H1 (cell line): ENCODE measurements at regions not wholly inside any gene's neighbourhood (a gene's known extent, or its start where the extent isn't known, plus 50 kb on each side); places are given as distances from the start of the nearest gene placed in this dataset.

Source experiments
- NANOG ChIP-seq: IDR thresholded peaks from 2 replicates; pipeline ENCODE4 v1.6.1; 2011; ENCODE audit warnings: low read length, low read depth, mild to moderate bottlenecking, inconsistent platforms; ENCODE audit not compliant: insufficient read depth, poor library complexity, severe bottlenecking
- POLR2A ChIP-seq, 2 experiments: IDR thresholded peaks; 1 replicate in 1 of 2; 2 replicates in 1 of 2; pipeline ENCODE4 v1.6.1; 2011; ENCODE audit warnings: low read depth in 2 of 2, low read length in 2 of 2, mild to moderate bottlenecking in 2 of 2; ENCODE audit errors: control extremely low read depth in 1 of 2
- YY1 ChIP-seq: IDR thresholded peaks from 2 replicates; pipeline ENCODE4 v1.6.1; 2011; ENCODE audit warnings: low read depth, mild to moderate bottlenecking, low read length
- TF ChIP-seq, protein P1 (sequence below): fragments of 300-600 bp; sonication (generic); IDR thresholded peaks from 2 replicates; pipeline ENCODE4 v1.7.1; 2012; ENCODE audit warnings: low read length, moderate library complexity, mild to moderate bottlenecking, inconsistent platforms; ENCODE audit not compliant: insufficient replicate concordance
- TF ChIP-seq, protein P2 (sequence below), 3 experiments: IDR thresholded peaks; 1 replicate in 2 of 3; 2 replicates in 1 of 3; pipeline versions ENCODE4 v1.5.1 to v1.6.1; 2011; ENCODE audit warnings: low read length in 3 of 3, mild to moderate bottlenecking in 3 of 3, inconsistent platforms in 2 of 3, low read depth in 1 of 3, moderate library complexity in 1 of 3; ENCODE audit not compliant: insufficient read depth in 1 of 3; ENCODE audit errors: control extremely low read depth in 1 of 3
- TF ChIP-seq, protein P3 (sequence below): IDR thresholded peaks from 2 replicates; pipeline ENCODE4 v1.6.1; 2012; ENCODE audit warnings: low read length, inconsistent platforms
- TF ChIP-seq, protein P4 (sequence below): IDR thresholded peaks from 2 replicates; pipeline ENCODE4 v1.6.1; 2012; ENCODE audit warnings: inconsistent platforms

DNA sequence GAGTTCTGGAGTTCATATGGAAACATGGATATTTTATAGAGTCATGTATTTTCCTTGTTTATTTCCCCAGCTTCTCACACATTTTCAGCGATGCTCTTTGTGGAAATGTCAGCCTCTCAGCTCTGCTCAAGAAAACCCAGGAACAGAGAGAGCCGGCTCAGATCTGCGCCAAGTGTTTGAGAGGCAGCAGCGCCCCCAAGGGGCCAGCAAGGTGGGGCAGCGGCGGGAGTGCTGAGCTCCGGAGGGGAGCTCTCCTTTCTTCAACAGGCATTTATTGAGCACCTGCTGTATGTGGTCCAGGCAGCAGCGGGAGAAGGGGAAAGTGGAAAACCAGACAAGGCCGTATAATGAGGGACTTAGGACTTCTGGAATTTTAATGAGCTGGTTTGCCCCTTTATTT lies 421.1 kb upstream of the C16orf82 start (continued):
- TF ChIP-seq, protein P1, sequence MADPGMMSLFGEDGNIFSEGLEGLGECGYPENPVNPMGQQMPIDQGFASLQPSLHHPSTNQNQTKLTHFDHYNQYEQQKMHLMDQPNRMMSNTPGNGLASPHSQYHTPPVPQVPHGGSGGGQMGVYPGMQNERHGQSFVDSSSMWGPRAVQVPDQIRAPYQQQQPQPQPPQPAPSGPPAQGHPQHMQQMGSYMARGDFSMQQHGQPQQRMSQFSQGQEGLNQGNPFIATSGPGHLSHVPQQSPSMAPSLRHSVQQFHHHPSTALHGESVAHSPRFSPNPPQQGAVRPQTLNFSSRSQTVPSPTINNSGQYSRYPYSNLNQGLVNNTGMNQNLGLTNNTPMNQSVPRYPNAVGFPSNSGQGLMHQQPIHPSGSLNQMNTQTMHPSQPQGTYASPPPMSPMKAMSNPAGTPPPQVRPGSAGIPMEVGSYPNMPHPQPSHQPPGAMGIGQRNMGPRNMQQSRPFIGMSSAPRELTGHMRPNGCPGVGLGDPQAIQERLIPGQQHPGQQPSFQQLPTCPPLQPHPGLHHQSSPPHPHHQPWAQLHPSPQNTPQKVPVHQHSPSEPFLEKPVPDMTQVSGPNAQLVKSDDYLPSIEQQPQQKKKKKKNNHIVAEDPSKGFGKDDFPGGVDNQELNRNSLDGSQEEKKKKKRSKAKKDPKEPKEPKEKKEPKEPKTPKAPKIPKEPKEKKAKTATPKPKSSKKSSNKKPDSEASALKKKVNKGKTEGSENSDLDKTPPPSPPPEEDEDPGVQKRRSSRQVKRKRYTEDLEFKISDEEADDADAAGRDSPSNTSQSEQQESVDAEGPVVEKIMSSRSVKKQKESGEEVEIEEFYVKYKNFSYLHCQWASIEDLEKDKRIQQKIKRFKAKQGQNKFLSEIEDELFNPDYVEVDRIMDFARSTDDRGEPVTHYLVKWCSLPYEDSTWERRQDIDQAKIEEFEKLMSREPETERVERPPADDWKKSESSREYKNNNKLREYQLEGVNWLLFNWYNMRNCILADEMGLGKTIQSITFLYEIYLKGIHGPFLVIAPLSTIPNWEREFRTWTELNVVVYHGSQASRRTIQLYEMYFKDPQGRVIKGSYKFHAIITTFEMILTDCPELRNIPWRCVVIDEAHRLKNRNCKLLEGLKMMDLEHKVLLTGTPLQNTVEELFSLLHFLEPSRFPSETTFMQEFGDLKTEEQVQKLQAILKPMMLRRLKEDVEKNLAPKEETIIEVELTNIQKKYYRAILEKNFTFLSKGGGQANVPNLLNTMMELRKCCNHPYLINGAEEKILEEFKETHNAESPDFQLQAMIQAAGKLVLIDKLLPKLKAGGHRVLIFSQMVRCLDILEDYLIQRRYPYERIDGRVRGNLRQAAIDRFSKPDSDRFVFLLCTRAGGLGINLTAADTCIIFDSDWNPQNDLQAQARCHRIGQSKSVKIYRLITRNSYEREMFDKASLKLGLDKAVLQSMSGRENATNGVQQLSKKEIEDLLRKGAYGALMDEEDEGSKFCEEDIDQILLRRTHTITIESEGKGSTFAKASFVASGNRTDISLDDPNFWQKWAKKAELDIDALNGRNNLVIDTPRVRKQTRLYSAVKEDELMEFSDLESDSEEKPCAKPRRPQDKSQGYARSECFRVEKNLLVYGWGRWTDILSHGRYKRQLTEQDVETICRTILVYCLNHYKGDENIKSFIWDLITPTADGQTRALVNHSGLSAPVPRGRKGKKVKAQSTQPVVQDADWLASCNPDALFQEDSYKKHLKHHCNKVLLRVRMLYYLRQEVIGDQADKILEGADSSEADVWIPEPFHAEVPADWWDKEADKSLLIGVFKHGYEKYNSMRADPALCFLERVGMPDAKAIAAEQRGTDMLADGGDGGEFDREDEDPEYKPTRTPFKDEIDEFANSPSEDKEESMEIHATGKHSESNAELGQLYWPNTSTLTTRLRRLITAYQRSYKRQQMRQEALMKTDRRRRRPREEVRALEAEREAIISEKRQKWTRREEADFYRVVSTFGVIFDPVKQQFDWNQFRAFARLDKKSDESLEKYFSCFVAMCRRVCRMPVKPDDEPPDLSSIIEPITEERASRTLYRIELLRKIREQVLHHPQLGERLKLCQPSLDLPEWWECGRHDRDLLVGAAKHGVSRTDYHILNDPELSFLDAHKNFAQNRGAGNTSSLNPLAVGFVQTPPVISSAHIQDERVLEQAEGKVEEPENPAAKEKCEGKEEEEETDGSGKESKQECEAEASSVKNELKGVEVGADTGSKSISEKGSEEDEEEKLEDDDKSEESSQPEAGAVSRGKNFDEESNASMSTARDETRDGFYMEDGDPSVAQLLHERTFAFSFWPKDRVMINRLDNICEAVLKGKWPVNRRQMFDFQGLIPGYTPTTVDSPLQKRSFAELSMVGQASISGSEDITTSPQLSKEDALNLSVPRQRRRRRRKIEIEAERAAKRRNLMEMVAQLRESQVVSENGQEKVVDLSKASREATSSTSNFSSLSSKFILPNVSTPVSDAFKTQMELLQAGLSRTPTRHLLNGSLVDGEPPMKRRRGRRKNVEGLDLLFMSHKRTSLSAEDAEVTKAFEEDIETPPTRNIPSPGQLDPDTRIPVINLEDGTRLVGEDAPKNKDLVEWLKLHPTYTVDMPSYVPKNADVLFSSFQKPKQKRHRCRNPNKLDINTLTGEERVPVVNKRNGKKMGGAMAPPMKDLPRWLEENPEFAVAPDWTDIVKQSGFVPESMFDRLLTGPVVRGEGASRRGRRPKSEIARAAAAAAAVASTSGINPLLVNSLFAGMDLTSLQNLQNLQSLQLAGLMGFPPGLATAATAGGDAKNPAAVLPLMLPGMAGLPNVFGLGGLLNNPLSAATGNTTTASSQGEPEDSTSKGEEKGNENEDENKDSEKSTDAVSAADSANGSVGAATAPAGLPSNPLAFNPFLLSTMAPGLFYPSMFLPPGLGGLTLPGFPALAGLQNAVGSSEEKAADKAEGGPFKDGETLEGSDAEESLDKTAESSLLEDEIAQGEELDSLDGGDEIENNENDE: no peak
- TF ChIP-seq, protein P2, sequence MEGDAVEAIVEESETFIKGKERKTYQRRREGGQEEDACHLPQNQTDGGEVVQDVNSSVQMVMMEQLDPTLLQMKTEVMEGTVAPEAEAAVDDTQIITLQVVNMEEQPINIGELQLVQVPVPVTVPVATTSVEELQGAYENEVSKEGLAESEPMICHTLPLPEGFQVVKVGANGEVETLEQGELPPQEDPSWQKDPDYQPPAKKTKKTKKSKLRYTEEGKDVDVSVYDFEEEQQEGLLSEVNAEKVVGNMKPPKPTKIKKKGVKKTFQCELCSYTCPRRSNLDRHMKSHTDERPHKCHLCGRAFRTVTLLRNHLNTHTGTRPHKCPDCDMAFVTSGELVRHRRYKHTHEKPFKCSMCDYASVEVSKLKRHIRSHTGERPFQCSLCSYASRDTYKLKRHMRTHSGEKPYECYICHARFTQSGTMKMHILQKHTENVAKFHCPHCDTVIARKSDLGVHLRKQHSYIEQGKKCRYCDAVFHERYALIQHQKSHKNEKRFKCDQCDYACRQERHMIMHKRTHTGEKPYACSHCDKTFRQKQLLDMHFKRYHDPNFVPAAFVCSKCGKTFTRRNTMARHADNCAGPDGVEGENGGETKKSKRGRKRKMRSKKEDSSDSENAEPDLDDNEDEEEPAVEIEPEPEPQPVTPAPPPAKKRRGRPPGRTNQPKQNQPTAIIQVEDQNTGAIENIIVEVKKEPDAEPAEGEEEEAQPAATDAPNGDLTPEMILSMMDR (IDR thresholded peaks at IDR 0.05; ENCODE audit: control extremely low read depth in 1 of 3, insufficient read depth in 1 of 3, low read depth in 1 of 3, low read length in 3 of 3): peak; percentile 84 to 92 (median 87)
- TF ChIP-seq NANOG: no peak
- TF ChIP-seq, protein P3, sequence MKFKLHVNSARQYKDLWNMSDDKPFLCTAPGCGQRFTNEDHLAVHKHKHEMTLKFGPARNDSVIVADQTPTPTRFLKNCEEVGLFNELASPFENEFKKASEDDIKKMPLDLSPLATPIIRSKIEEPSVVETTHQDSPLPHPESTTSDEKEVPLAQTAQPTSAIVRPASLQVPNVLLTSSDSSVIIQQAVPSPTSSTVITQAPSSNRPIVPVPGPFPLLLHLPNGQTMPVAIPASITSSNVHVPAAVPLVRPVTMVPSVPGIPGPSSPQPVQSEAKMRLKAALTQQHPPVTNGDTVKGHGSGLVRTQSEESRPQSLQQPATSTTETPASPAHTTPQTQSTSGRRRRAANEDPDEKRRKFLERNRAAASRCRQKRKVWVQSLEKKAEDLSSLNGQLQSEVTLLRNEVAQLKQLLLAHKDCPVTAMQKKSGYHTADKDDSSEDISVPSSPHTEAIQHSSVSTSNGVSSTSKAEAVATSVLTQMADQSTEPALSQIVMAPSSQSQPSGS: no peak
- TF ChIP-seq, protein P4, sequence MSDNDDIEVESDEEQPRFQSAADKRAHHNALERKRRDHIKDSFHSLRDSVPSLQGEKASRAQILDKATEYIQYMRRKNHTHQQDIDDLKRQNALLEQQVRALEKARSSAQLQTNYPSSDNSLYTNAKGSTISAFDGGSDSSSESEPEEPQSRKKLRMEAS: no peak
- TF ChIP-seq YY1: 0 out of 2 replicates have a peak, but pooled peaks have one; percentile 13
- no peak for TF ChIP-seq POLR2A (IDR thresholded peaks at IDR 0.05; ENCODE audit: control extremely low read depth in 1 of 2, low read depth in 2 of 2, low read length in 2 of 2)
